GM10266 (cell line): ENCODE measurements at regions not wholly inside any gene's neighbourhood (a gene's known extent, or its start where the extent isn't known, plus 50 kb on each side); places are given as distances from the start of the nearest gene placed in this dataset.

Experiments used
- DNase-seq: peaks from one replicate; pipeline ENCODE4 v3.0.0; 2012; ENCODE audit errors: extremely low spot score
- CTCF ChIP-seq: IDR thresholded peaks from 2 replicates; pipeline ENCODE4 v1.5.1; 2012; ENCODE audit warnings: mild to moderate bottlenecking, low read depth; ENCODE audit not compliant: control insufficient read depth, insufficient read depth; ENCODE audit errors: missing control alignments

GRCh38 chr7:35365523-35365922 is 111.6 kb upstream of the TBX20 start:
- TF ChIP-seq CTCF = no peak
- no peak for DNase-seq

- TF ChIP-seq CTCF = no peak
- no peak for DNase-seq
These were observed 108.4 kb upstream of the TBX20 start for GRCh38 chr7:35362341-35362740.

- TF ChIP-seq CTCF = no peak
- DNase-seq = no peak
These were observed 105.5 kb upstream of the TBX20 start for GRCh38 chr7:35359423-35359822.

- no peak for TF ChIP-seq CTCF
- DNase-seq = no peak
These were observed 102.6 kb upstream of the TBX20 start for GRCh38 chr7:35356495-35356894.

- no peak for TF ChIP-seq CTCF
These were observed 102.0 kb upstream of the TBX20 start for GRCh38 chr7:35355911-35356310.

GRCh38 chr7:35355199-35355598 is 101.3 kb upstream of the TBX20 start:
- no peak for TF ChIP-seq CTCF
- no peak for DNase-seq

More at GRCh38 chr7:35355911-35356310, 102.0 kb upstream of the TBX20 start:
- DNase-seq = no peak

GRCh38 chr7:35353481-35353880 is 99.6 kb upstream of the TBX20 start:
- no peak for TF ChIP-seq CTCF
- DNase-seq = no peak

GRCh38 chr7:35351466-35351865 is 97.6 kb upstream of the TBX20 start:
- no peak for DNase-seq
- TF ChIP-seq CTCF = no peak
